IMR-90 (cell line): ENCODE measurements at regions not wholly inside any gene's neighbourhood (a gene's known extent, or its start where the extent isn't known, plus 50 kb on each side); places are given as distances from the start of the nearest gene placed in this dataset.

Experiments used
- ATAC-seq: fragments of 200-7000 bp; cut with Tn5 transposase; 2 replicates; pipeline ENCODE4 v1.9.1; 2020; ENCODE audit warnings: low read depth, mild to moderate bottlenecking, moderate library complexity
- BruUV-seq: library from RNA; stranded (reverse); fragments of 400-500 nt; replicated peaks from 2 replicates; lab custom pipeline; 2021; lab: Mats Ljungman, UMichigan
- CTCF ChIA-PET: fragments of 300-600 bp; formaldehyde crosslinking; extraction: SDS; loops from one replicate; lab custom pipeline; 2021; ENCODE audit warnings: antibody characterized with exemption; lab: Yijun Ruan, JAX
- POLR2A ChIA-PET: fragments of 300-600 bp; sonication (Branson Sonifier 250); formaldehyde crosslinking; loops from one replicate; lab custom pipeline; 2022; ENCODE audit warnings: antibody characterized with exemption; ENCODE audit not compliant: unreplicated experiment; lab: Charles Lee
- DNase-seq: peaks from one replicate; pipeline ENCODE4 v3.0.0; 2013
- H2AFZ ChIP-seq: replicated peaks from 2 replicates; pipeline ENCODE3; 2013; ENCODE audit warnings: low read length, mild to moderate bottlenecking; ENCODE audit not compliant: poor library complexity
- H2AK5ac ChIP-seq: 2 replicates; pipeline ENCODE4 v1.6.1; 2013; ENCODE audit warnings: low read depth, low read length, inconsistent platforms
- H2AK9ac ChIP-seq: replicated peaks from 2 replicates; pipeline ENCODE3; 2013; ENCODE audit warnings: mild to moderate bottlenecking, low read depth, low read length, moderate library complexity; ENCODE audit not compliant: poor library complexity
- H2BK120ac ChIP-seq: 2 replicates; pipeline ENCODE4 v1.6.1; 2013; ENCODE audit warnings: low read depth, low read length, inconsistent platforms
- H2BK15ac ChIP-seq: 3 replicates; pipeline ENCODE4 v1.6.1; 2013; ENCODE audit warnings: low read depth, low read length, inconsistent platforms
- H2BK20ac ChIP-seq: 2 replicates; pipeline ENCODE4 v1.6.1; 2013; ENCODE audit warnings: low read depth, mild to moderate bottlenecking, inconsistent platforms, low read length, moderate library complexity
- H2BK5ac ChIP-seq: 2 replicates; pipeline ENCODE4 v1.6.1; 2013; ENCODE audit warnings: mild to moderate bottlenecking, low read depth, low read length, inconsistent platforms; ENCODE audit not compliant: poor library complexity, severe bottlenecking
- H3K14ac ChIP-seq: replicated peaks from 2 replicates; pipeline ENCODE4 v1.6.1; 2013; ENCODE audit warnings: low read depth, low read length, inconsistent platforms
- H3K18ac ChIP-seq: 2 replicates; pipeline ENCODE4 v1.6.1; 2013; ENCODE audit warnings: low read depth, low read length, control low read depth
- H3K23ac ChIP-seq: 2 replicates; pipeline ENCODE4 v1.6.1; 2013; ENCODE audit warnings: low read depth, low read length, inconsistent platforms
- H3K27ac ChIP-seq: 2 replicates; pipeline ENCODE4 v1.5.1; 2013; ENCODE audit warnings: mild to moderate bottlenecking, control low read depth, low read length; ENCODE audit not compliant: insufficient read depth
- H3K27me3 ChIP-seq: 2 replicates; pipeline ENCODE4 v1.6.1; 2013; ENCODE audit warnings: low read length; ENCODE audit not compliant: control insufficient read depth, insufficient read depth
- H3K36me3 ChIP-seq: 2 replicates; pipeline ENCODE4 v1.6.1; 2013; ENCODE audit warnings: low read length, mixed read lengths; ENCODE audit not compliant: control insufficient read depth, insufficient read depth
- H3K4ac ChIP-seq: 2 replicates; pipeline ENCODE4 v1.6.1; 2013; ENCODE audit warnings: low read depth, low read length, inconsistent platforms
- H3K4me1 ChIP-seq: 2 replicates; pipeline ENCODE4 v1.6.1; 2013; ENCODE audit warnings: low read length, mixed read lengths; ENCODE audit not compliant: control insufficient read depth, insufficient read depth
- H3K4me2 ChIP-seq: 2 replicates; pipeline ENCODE4 v1.6.1; 2013; ENCODE audit warnings: low read depth, mild to moderate bottlenecking, control low read depth, low read length, moderate library complexity
- H3K4me3 ChIP-seq: 2 replicates; pipeline ENCODE4 v1.5.1; 2013; ENCODE audit warnings: low read depth, mild to moderate bottlenecking, control low read depth, low read length, moderate library complexity; ENCODE audit not compliant: insufficient read depth
- H3K56ac ChIP-seq: 2 replicates; pipeline ENCODE4 v1.6.1; 2013; ENCODE audit warnings: low read length, inconsistent platforms; ENCODE audit not compliant: insufficient read depth; ENCODE audit errors: extremely low read depth
- H3K79me1 ChIP-seq, 2 experiments: 2 replicates each; pipeline ENCODE4 v1.6.1; 2013; ENCODE audit warnings: low read length in 2 of 2, inconsistent platforms in 1 of 2, low read depth in 1 of 2
- H3K9ac ChIP-seq: 2 replicates; pipeline ENCODE4 v1.6.1; 2013; ENCODE audit warnings: low read depth, low read length, control low read depth
- H3K9me1 ChIP-seq: 2 replicates; pipeline ENCODE4 v1.6.1; 2013; ENCODE audit warnings: low read length, inconsistent platforms; ENCODE audit not compliant: insufficient read depth
- H3K9me3 ChIP-seq: 2 replicates; pipeline ENCODE4 v1.6.1; 2013; ENCODE audit warnings: low read length; ENCODE audit not compliant: control insufficient read depth, insufficient read depth
- H4K20me1 ChIP-seq: 2 replicates; pipeline ENCODE4 v1.6.1; 2013; ENCODE audit warnings: low read length, inconsistent platforms; ENCODE audit not compliant: insufficient read depth
- H4K5ac ChIP-seq: 2 replicates; pipeline ENCODE4 v1.6.1; 2013; ENCODE audit warnings: mild to moderate bottlenecking, low read depth, low read length, control low read depth
- H4K8ac ChIP-seq, 2 experiments: 2 replicates each; pipeline ENCODE4 v1.6.1; 2013; ENCODE audit warnings: low read depth in 2 of 2, low read length in 2 of 2, control low read depth in 1 of 2, inconsistent platforms in 1 of 2
- H4K91ac ChIP-seq: 2 replicates; pipeline ENCODE4 v1.6.1; 2013; ENCODE audit warnings: low read depth, low read length, inconsistent platforms; ENCODE audit not compliant: insufficient read depth
- CTCF ChIP-seq: conservative IDR thresholded peaks from 2 replicates; pipeline ENCODE4 v1.5.1; 2012; ENCODE audit warnings: mild to moderate bottlenecking, low read depth, low read length, improper control_type of control experiment
- FOS ChIP-seq: fragments of 150-350 bp; IDR thresholded peaks from 2 replicates; pipeline ENCODE4 v1.6.1; 2016; ENCODE audit warnings: low read depth, low read length
- NFE2L2 ChIP-seq: fragments of 150-350 bp; IDR thresholded peaks from 2 replicates; pipeline ENCODE4 v1.6.1; 2016; ENCODE audit warnings: low read depth, mild to moderate bottlenecking, low read length
- RCOR1 ChIP-seq: IDR thresholded peaks from 2 replicates; pipeline ENCODE4 v1.6.1; 2012; ENCODE audit warnings: mild to moderate bottlenecking, low read length, improper control_type of control experiment; ENCODE audit not compliant: insufficient replicate concordance
- SMC3 ChIP-seq: fragments of 150-350 bp; IDR thresholded peaks from 2 replicates; pipeline ENCODE4 v1.6.1; 2016; ENCODE audit warnings: low read depth, mild to moderate bottlenecking, antibody characterized with exemption, low read length, moderate library complexity
- dilution Hi-C: fragments of 300-500 bp; cut with HindIII; formaldehyde crosslinking; loops from one replicate; pipeline ENCODE4 v1.14.3; 2018; ENCODE audit warnings: low sequenced_read_pairs; ENCODE audit not compliant: unreplicated experiment
- in situ Hi-C: fragments of 300-500 bp; cut with MboI; formaldehyde crosslinking; loops from 3 replicates; pipeline ENCODE4 v1.14.3; 2019; ENCODE audit warnings: low sequenced_read_pairs, inconsistent platforms, mixed read lengths
- intact Hi-C: fragments of 100-400 bp; cut with micrococcal nuclease; formaldehyde crosslinking; loops from 2 replicates; pipeline ENCODE4 v1.10.0; 2022

- ChIA-PET POLR2A (no interaction called here), CTCF (interaction anchor here (0.8 kb wide), 1 partner anchor 9 kb away, joined by 5 read pairs; no protein-coding TSS in a partner anchor)
- DNase-seq (no peak), ATAC-seq (no peak)
- H2AK9ac ChIP-seq, result no peak overlapping the region
- peak overlapping the region; percentile 0 for H2AFZ ChIP-seq
- H3K4me1 ChIP-seq, result peaks cover 2% of the 10 kb centered on the region; the same call in 1 of the 2 replicates
- no peak overlapping the region for H3K4ac ChIP-seq
- no peak overlapping the region for H3K4me3 ChIP-seq
- H4K91ac ChIP-seq, result no peak overlapping the region
- H3K27me3 ChIP-seq, result no peaks in the 10 kb centered on the region
- H3K27ac ChIP-seq, result no peak overlapping the region
- H3K36me3 ChIP-seq, result no peaks in the 10 kb centered on the region
- dilution Hi-C loops (no loop called here), in situ Hi-C loops (no loop called here), intact Hi-C loops (no loop called here)
- 0 out of 2 replicates have a peak, but pooled peaks cover 2% of the 10 kb centered on the region for H3K9me1 ChIP-seq
- no peak overlapping the region for H3K14ac ChIP-seq
- no peak overlapping the region for H2BK20ac ChIP-seq
- no peaks in the 10 kb centered on the region for H3K9me3 ChIP-seq
- no peak overlapping the region for H4K8ac ChIP-seq
- H3K23ac ChIP-seq, result no peak overlapping the region
- no peak overlapping the region for H3K4me2 ChIP-seq
- H3K79me1 ChIP-seq, result no peaks in the 10 kb centered on the region
- H3K18ac ChIP-seq, result no peak overlapping the region
- H3K56ac ChIP-seq, result no peak overlapping the region
- no peak overlapping the region for H2BK120ac ChIP-seq
- no peaks in the 10 kb centered on the region for H4K20me1 ChIP-seq
- no peak overlapping the region for H2BK15ac ChIP-seq
- H4K5ac ChIP-seq, result no peak overlapping the region
- BruUV-seq, result no TSS peak
- TF ChIP-seq RCOR1 (no peak), SMC3 (no peak), FOS (no peak), NFE2L2 (no peak), CTCF (no peak)
- no peak overlapping the region for H2AK5ac ChIP-seq
- no peak overlapping the region for H2BK5ac ChIP-seq
- no peak overlapping the region for H3K9ac ChIP-seq
These were observed 58.0 kb upstream of the PRKAR2B start for GRCh38 chr7:106986450-106986977.
